ENCODE measurements at regions not wholly inside any gene's neighbourhood (a gene's known extent, or its start where the extent isn't known, plus 50 kb on each side); places are given as distances from the start of the nearest gene placed in this dataset.

GRCh38 chr3:181773921-181774320, 62.2 kb downstream of the SOX2 start:
- no peak overlapping the region for H3K27ac ChIP-seq (ENCODE audit: low read depth in 2 of 2, low read length in 2 of 2)
- no peak for TF ChIP-seq CTCF (IDR thresholded peaks at IDR 0.05; ENCODE audit: borderline replicate concordance, extremely low read depth, insufficient read depth)
- DNase-seq, result no peak
- H3K27me3 ChIP-seq (ENCODE audit: control insufficient read depth, insufficient read depth, low read length), result no peaks in the 10 kb centered on the region
- H3K9ac ChIP-seq (ENCODE audit: low read length in 3 of 3), result no peak overlapping the region
- H3K4me1 ChIP-seq (ENCODE audit: control insufficient read depth in 2 of 3, insufficient read depth in 2 of 3, low read depth in 1 of 3, low read length in 3 of 3), result no peaks in the 10 kb centered on the region
- intact Hi-C loops (cut with DNase I), result no loop called here
- no peaks in the 10 kb centered on the region for H3K36me3 ChIP-seq (ENCODE audit: control insufficient read depth in 2 of 3, insufficient read depth in 3 of 3, low read length in 3 of 3)
- FAIRE-seq, result no peak
- no peak overlapping the region for H3K4me3 ChIP-seq (ENCODE audit: low read length in 3 of 3)
- no peaks in the 10 kb centered on the region for H3K9me3 ChIP-seq (ENCODE audit: control insufficient read depth in 2 of 3, insufficient read depth in 1 of 3, low read length in 3 of 3)

GRCh38 chr3:181782306-181782954, 70.7 kb downstream of the SOX2 start:
- TF ChIP-seq CTCF (IDR thresholded peaks at IDR 0.05; ENCODE audit: borderline replicate concordance, extremely low read depth, insufficient read depth), result no peak
- Histone ChIP-seq H3K27ac (ENCODE audit: low read depth in 2 of 2, low read length in 2 of 2) (no peak overlapping the region), H3K9ac (ENCODE audit: low read length in 3 of 3) (no peak overlapping the region), H3K4me1 (ENCODE audit: control insufficient read depth in 2 of 3, insufficient read depth in 2 of 3, low read depth in 1 of 3, low read length in 3 of 3) (no peaks in the 10 kb centered on the region), H3K4me3 (ENCODE audit: low read length in 3 of 3) (no peak overlapping the region), H3K36me3 (ENCODE audit: control insufficient read depth in 2 of 3, insufficient read depth in 3 of 3, low read length in 3 of 3) (no peaks in the 10 kb centered on the region), H3K9me3 (ENCODE audit: control insufficient read depth in 2 of 3, insufficient read depth in 1 of 3, low read length in 3 of 3) (no peaks in the 10 kb centered on the region), H3K27me3 (ENCODE audit: control insufficient read depth, insufficient read depth, low read length) (no peaks in the 10 kb centered on the region)
- FAIRE-seq (no peak), DNase-seq (no peak)
- intact Hi-C loops (cut with DNase I), result no loop called here

GRCh38 chr3:181790561-181790960, 78.8 kb downstream of the SOX2 start:
- Histone ChIP-seq H3K27ac (ENCODE audit: low read depth in 2 of 2, low read length in 2 of 2) (no peak overlapping the region), H3K4me3 (ENCODE audit: low read length in 3 of 3) (no peak overlapping the region), H3K9ac (ENCODE audit: low read length in 3 of 3) (no peak overlapping the region), H3K27me3 (ENCODE audit: control insufficient read depth, insufficient read depth, low read length) (no peaks in the 10 kb centered on the region), H3K36me3 (ENCODE audit: control insufficient read depth in 2 of 3, insufficient read depth in 3 of 3, low read length in 3 of 3) (no peaks in the 10 kb centered on the region), H3K4me1 (ENCODE audit: control insufficient read depth in 2 of 3, insufficient read depth in 2 of 3, low read depth in 1 of 3, low read length in 3 of 3) (no peaks in the 10 kb centered on the region), H3K9me3 (ENCODE audit: control insufficient read depth in 2 of 3, insufficient read depth in 1 of 3, low read length in 3 of 3) (no peaks in the 10 kb centered on the region)
- TF ChIP-seq CTCF (IDR thresholded peaks at IDR 0.05; ENCODE audit: borderline replicate concordance, extremely low read depth, insufficient read depth), result no peak
- FAIRE-seq (no peak), DNase-seq (no peak)
- intact Hi-C loops (cut with DNase I), result no loop called here

Data from kidney (tissue), 13 donors.